Occipital lobe (tissue), 1 donor: ENCODE measurements at regions not wholly inside any gene's neighbourhood (a gene's known extent, or its start where the extent isn't known, plus 50 kb on each side); places are given as distances from the start of the nearest gene placed in this dataset.

ENCODE experiments used
- DNase-seq: peaks from one replicate; lab custom pipeline; 2025; lab: John Stamatoyannopoulos, UW

GRCh38 chr7:10257438-10257837 is 716.2 kb upstream of the PHF14 start:
- no peak for DNase-seq

- DNase-seq = no peak
Observed at GRCh38 chr7:10266976-10267375, 706.7 kb upstream of the PHF14 start.

GRCh38 chr7:10268034-10268433 is 705.6 kb upstream of the PHF14 start:
- DNase-seq = no peak

GRCh38 chr7:10282909-10283308 is 690.8 kb upstream of the PHF14 start:
- no peak for DNase-seq

GRCh38 chr7:10284001-10284400 is 689.7 kb upstream of the PHF14 start:
- no peak for DNase-seq

GRCh38 chr7:10299384-10299783 is 674.3 kb upstream of the PHF14 start:
- no peak for DNase-seq

- no peak for DNase-seq
Observed at GRCh38 chr7:10300577-10300976, 673.1 kb upstream of the PHF14 start.

- no peak for DNase-seq
Observed at GRCh38 chr7:10308276-10308675, 665.4 kb upstream of the PHF14 start.

- no peak for DNase-seq
Observed at GRCh38 chr7:10312942-10313341, 660.7 kb upstream of the PHF14 start.

- no peak for DNase-seq
Observed at GRCh38 chr7:10315881-10316280, 657.8 kb upstream of the PHF14 start.

- DNase-seq = no peak
Observed at GRCh38 chr7:10316488-10316887, 657.2 kb upstream of the PHF14 start.

- no peak for DNase-seq
Observed at GRCh38 chr7:10325395-10325794, 648.3 kb upstream of the PHF14 start.

- no peak for DNase-seq
Observed at GRCh38 chr7:10343108-10343507, 630.6 kb upstream of the PHF14 start.

- no peak for DNase-seq
Observed at GRCh38 chr7:10346032-10346431, 627.6 kb upstream of the PHF14 start.

GRCh38 chr7:10355816-10356215 is 617.9 kb upstream of the PHF14 start:
- DNase-seq = no peak

GRCh38 chr7:10360050-10360449 is 613.6 kb upstream of the PHF14 start:
- DNase-seq = no peak

- DNase-seq = no peak
Observed at GRCh38 chr7:10401793-10402192, 571.9 kb upstream of the PHF14 start.

- DNase-seq = no peak
Observed at GRCh38 chr7:10412422-10413019, 561.2 kb upstream of the PHF14 start.

GRCh38 chr7:10418985-10419384 is 554.7 kb upstream of the PHF14 start:
- DNase-seq = no peak

GRCh38 chr7:10429031-10429430 is 544.6 kb upstream of the PHF14 start:
- no peak for DNase-seq

- DNase-seq = no peak
Observed at GRCh38 chr7:10429511-10429910, 544.2 kb upstream of the PHF14 start.

- DNase-seq = no peak
Observed at GRCh38 chr7:10436302-10436701, 537.4 kb upstream of the PHF14 start.

- DNase-seq = no peak
Observed at GRCh38 chr7:10439027-10439426, 534.6 kb upstream of the PHF14 start.

GRCh38 chr7:10455936-10456335 is 517.7 kb upstream of the PHF14 start:
- DNase-seq = no peak
